HG03097 (cell line): ENCODE measurements at regions not wholly inside any gene's neighbourhood (a gene's known extent, or its start where the extent isn't known, plus 50 kb on each side); places are given as distances from the start of the nearest gene placed in this dataset.
"Not testable (repeated sequence)": the region's sequence is repeated elsewhere in the genome, so short reads cannot be mapped to it uniquely, and the experiment has no call there.

Source experiments
- ATAC-seq: cut with Tn5 transposase; IDR thresholded peaks from one replicate; pipeline ENCODE4 v1.9.1; 2021; ENCODE audit not compliant: unreplicated experiment, low FRiP score

DNA sequence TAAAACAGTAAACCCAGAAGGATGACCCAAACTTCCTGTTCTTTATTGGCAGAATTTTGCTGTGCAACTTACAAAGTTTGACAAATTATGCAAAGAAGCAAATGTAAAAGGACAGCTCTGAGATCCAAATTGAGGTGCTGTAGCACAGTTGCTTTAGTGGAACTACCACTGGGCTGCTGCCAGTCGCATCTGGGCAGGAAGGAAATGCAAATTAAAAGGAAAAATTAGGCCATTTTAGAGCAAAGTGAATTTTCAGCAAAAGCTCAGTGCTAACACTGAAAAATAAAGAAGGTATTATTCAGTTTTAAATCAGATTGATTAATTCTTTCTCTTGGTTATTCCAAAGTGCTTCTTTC lies 104.5 kb downstream of the ZMAT3 start:
- ATAC-seq, result no peak

DNA sequence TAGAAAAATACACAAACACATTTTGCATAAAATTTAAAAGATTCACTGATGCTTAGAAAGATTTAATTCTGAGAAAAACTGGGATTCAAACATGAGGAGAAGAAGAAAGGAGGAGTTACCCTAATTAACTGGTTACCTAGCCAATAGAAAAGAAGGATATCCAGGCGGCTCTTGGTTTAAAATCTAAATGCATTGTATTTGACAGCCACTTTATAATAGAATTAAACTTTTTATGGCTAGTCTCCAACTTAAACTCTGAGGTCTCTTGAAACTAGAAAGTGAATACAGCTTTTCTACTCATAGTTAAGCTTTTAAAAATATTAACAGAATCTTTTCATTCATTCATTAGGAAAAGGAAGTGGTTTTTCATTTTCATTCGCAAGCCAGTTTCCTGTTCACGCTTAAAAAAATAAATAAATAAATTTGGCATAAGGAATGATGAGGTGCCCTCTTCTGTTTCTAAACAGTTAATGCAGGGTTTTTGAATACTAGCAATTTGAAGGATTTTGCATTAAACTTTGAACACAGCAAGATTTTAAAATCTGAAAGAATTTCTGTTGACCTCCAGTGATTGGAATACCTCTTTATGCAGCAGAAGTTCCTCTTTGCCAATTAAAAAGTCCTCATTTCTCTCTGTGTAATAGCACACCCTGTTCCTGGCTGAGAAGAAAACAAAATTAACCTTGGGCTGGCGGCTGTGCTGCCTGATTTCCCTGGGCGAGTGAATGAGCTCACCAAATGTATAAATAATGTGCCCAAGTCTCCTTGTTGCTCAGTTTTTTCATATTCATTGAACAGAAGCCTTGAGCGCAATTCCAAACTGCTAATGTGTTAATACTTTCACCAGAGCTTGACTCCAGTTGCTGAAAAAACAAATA lies 105.1 kb downstream of the ZMAT3 start:
- ATAC-seq, result peak; percentile 48

DNA sequence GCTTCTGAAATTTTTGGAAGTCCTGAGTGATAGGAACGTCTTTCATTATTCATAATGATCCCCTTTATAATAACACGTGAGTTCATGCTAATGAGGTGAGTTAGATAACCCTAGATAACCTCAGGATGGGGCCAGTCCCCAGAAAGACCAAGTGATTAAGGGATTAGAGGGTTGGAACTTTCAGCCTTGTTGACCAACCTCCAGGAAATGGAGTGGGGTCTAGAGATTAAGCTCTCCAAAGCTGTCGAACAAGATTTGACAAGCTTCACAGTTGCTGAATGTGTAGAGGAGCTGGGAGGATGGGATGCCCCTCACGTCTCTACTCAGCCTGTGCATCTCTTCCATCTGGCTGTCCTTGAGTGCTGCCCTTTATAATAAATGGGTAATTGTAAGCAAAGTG lies 107.1 kb downstream of the ZMAT3 start:
- no peak for ATAC-seq

GRCh38 chr3:178960918-178961317 lies 110.7 kb downstream of the ZMAT3 start:
- no peak for ATAC-seq

GRCh38 chr3:178960181-178960580 lies 111.4 kb downstream of the ZMAT3 start:
- ATAC-seq, result no peak

DNA sequence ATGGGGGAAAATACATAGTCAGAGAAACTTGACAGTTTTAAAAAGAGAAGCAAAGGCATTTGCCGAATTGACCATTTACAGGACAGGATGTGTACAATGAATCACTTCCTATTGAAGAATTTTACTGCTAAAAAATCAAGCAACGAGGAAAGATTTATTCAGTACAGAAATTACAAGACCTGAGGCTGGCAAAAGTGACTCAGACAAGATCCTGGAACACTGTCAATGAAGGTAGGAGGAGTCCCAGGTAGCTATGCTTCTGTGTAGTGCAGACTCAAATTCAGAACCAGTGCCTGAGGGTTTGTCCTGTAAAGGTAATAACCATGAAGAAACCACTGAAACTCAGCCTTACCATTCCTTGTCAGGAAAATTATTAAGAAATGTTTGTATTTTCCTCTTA lies 120.9 kb downstream of the ZMAT3 start:
- no peak for ATAC-seq

DNA sequence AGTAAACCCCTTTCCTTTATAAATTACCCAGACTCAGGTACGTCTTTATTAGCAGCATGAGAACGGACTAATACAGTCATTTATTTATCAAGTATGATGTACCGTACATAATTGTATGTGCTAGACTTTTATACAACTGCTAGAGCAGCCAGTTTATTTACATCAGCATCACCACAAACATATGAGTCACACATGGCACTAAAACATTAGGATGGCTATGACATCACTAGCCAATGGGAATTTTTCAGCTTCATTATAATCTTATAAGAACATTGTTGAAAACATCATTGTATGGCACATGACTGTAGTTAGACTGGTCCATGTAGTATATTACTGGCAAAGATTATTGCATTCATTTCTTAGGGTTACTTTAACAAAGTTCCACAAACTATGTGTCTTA lies 121.7 kb downstream of the ZMAT3 start:
- ATAC-seq, result no peak

GRCh38 chr3:178948546-178948945 lies 123.1 kb downstream of the ZMAT3 start:
- no peak for ATAC-seq

- ATAC-seq, result no peak
Observed at GRCh38 chr3:178947738-178948137, 123.9 kb downstream of the ZMAT3 start.

DNA sequence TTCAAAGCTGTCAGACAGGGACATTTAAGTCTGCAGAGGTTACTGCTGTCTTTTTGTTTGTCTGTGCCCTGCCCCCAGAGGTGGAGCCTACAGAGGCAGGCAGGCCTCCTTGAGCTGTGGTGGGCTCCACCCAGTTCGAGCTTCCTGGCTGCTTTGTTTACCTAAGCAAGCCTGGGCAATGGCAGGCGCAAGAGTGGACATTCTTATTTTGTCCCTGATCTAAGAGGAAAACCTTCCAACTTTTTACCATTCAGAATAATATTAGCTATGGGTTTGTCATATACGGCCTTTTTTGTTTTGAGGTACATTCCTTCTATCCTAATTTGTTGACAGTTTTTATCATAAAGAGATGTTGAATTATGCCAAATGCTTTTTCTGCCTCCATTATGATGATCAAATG lies 129.3 kb downstream of the ZMAT3 start:
- ATAC-seq, result not testable (repeated sequence)

DNA sequence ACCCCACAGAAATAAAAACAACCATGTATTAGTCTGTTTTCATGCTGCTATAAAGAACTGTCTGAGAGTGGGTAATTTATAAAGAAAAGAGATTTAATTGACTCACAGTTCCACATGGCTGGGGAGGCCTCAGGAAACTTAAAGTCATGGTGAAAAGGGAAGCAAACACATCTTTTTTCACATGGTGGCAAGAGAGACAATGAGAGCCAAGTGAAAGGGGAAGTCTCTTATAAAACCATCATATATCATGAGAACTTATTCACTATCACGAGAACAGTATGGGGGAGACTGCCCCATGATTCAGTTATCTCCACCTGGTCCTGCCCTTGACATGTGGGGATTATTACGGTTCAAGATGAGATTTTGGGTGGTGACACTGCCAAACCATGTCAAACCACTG lies 141.5 kb downstream of the ZMAT3 start:
- ATAC-seq, result no peak

GRCh38 chr3:178916223-178916622 lies 155.4 kb downstream of the ZMAT3 start:
- ATAC-seq, result no peak

GRCh38 chr3:178915365-178915764 lies 156.2 kb downstream of the ZMAT3 start:
- ATAC-seq, result peak; percentile 59

GRCh38 chr3:178907081-178907480 lies 164.5 kb downstream of the ZMAT3 start:
- no peak for ATAC-seq

GRCh38 chr3:178901204-178901603 lies 170.4 kb downstream of the ZMAT3 start:
- no peak for ATAC-seq

DNA sequence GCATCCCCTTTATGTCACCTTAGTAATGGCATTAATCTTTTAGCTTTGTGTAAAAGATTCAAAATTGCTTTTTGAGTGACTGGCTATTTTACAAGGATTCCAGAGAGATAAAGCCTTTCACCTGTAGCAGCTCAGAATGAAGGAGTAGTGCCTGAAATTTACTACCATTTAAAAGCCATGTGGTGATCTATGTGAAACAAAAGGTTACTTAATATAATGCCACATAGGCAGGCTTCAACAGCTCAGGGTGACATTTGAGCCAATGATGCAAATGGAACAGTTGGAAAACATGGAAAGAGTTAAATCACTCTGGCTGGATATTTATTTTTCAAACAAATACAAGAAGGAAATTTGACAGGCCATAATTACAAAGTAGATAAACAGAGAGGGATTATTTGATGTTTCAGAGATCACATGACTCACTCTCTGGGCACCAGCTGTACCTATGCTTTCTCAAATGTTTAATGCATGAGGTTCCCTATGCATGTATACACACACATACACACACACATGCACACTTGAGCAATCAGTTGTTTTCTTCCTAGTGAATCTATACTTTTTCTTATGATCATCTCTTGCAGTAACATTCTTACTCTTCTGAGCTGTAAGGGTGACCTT lies 171.5 kb downstream of the ZMAT3 start:
- ATAC-seq, result no peak

GRCh38 chr3:178895178-178895789 lies 176.3 kb downstream of the ZMAT3 start:
- ATAC-seq, result no peak
